HCT116 (cell line): ENCODE measurements at regions not wholly inside any gene's neighbourhood (a gene's known extent, or its start where the extent isn't known, plus 50 kb on each side); places are given as distances from the start of the nearest gene placed in this dataset.
A peak's percentile ranks its signal among the peaks of the same experiment; 100 is the strongest.

Experiments
- CBX3 ChIP-seq: IDR thresholded peaks from 2 replicates; pipeline ENCODE4 v1.6.1; 2012; ENCODE audit warnings: low read depth
- CEBPB ChIP-seq: IDR thresholded peaks from 2 replicates; pipeline ENCODE4 v1.6.1; 2012; ENCODE audit warnings: low read depth
- EGR1 ChIP-seq: IDR thresholded peaks from 2 replicates; pipeline ENCODE4 v1.6.1; 2012; ENCODE audit warnings: low read depth
- ELF1 ChIP-seq: IDR thresholded peaks from 2 replicates; pipeline ENCODE4 v1.6.1; 2012; ENCODE audit warnings: low read depth, borderline replicate concordance
- EZH2phosphoT487 ChIP-seq: fragments of 200-600 bp; IDR thresholded peaks from 2 replicates; pipeline ENCODE4 v1.6.1; 2018; ENCODE audit warnings: antibody characterized with exemption, borderline replicate concordance
- FOSL1 ChIP-seq: IDR thresholded peaks from 2 replicates; pipeline ENCODE4 v1.6.1; 2012; ENCODE audit warnings: low read depth
- JUND ChIP-seq: IDR thresholded peaks from 2 replicates; pipeline ENCODE4 v1.6.1; 2012
- POLR2A ChIP-seq: IDR thresholded peaks from 2 replicates; pipeline ENCODE4 v1.7.0; 2011; ENCODE audit warnings: borderline replicate concordance; ENCODE audit not compliant: insufficient read depth, insufficient read length; ENCODE audit errors: extremely low read depth
- POLR2AphosphoS5 ChIP-seq: IDR thresholded peaks from 2 replicates; pipeline ENCODE4 v1.6.1; 2011; ENCODE audit warnings: mild to moderate bottlenecking, low read depth, low read length, moderate library complexity
- RAD21 ChIP-seq: IDR thresholded peaks from 2 replicates; pipeline ENCODE4 v1.6.1; 2012; ENCODE audit warnings: low read depth, mild to moderate bottlenecking
- SIN3A ChIP-seq: IDR thresholded peaks from 2 replicates; pipeline ENCODE4 v1.6.1; 2012; ENCODE audit warnings: low read depth
- SP1 ChIP-seq: IDR thresholded peaks from 2 replicates; pipeline ENCODE4 v1.6.1; 2012; ENCODE audit warnings: low read depth
- SRF ChIP-seq: IDR thresholded peaks from 2 replicates; pipeline ENCODE4 v1.6.1; 2012; ENCODE audit warnings: low read depth
- TCF7L2 ChIP-seq: IDR thresholded peaks from 2 replicates; pipeline ENCODE4 v1.7.0; 2011; ENCODE audit warnings: borderline replicate concordance, inconsistent platforms; ENCODE audit not compliant: insufficient read depth, insufficient read length; ENCODE audit errors: extremely low read depth
- ZNF274 ChIP-seq: fragments of 200-500 bp; sonication (Bioruptor generic); IDR thresholded peaks from 2 replicates; pipeline ENCODE4 v1.6.1; 2014; ENCODE audit warnings: mild to moderate bottlenecking, low read depth, low read length, inconsistent platforms
- TF ChIP-seq, protein P1 (sequence below): IDR thresholded peaks from 2 replicates; pipeline ENCODE4 v1.6.1; 2012
- TF ChIP-seq, protein P2 (sequence below): IDR thresholded peaks from 2 replicates; pipeline ENCODE4 v1.6.1; 2011; ENCODE audit warnings: mild to moderate bottlenecking, low read length, moderate library complexity; ENCODE audit not compliant: insufficient replicate concordance; ENCODE audit errors: extremely low read depth
- TF ChIP-seq, protein P3 (sequence below): IDR thresholded peaks from 2 replicates; pipeline ENCODE4 v1.6.1; 2012

DNA sequence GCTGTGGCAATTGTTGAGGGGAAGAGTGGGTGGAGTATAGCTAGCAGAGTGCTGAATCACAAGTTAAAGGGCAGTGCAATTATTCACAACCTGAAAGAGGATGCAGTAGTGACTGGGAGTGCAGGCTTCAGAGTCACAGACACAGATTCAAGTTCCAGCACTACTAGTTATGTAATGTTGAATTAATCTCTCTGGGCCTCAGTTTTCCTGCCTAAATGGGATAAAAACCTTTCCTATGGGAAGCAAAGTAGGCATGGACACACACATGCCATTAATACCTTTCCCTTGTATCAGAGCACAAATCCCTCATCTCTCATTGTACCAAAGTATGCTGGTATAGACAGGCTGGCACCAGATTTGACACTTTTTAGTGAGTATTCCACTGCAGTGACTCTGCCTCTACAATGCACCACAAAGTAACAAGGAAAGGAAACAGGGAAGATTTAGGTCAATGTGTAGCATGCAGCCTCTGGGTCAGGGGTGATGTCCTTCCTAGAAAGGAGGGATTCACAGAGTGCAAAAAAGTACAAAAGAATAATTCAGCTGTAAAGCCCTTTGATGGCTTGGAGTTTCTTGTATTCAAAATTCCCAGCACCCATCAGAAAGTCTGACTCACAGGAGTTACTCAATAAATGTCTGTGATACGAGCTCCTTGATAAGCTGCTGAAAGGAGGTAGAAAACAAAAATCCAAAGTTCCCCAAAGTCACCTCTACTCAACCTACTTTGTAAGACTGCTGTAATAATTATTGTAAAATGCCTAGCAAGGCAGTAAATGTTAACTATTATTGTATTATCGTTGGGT, 507.5 kb upstream of the TGFBR2 start (continued):
- TF ChIP-seq SP1 (no peak), ELF1 (no peak), CEBPB (peak; percentile 82), POLR2AphosphoS5 (no peak), CBX3 (peak; percentile 33; the same call in 1 of the 2 replicates), EGR1 (no peak), FOSL1 (peak; percentile 45; the same call in 1 of the 2 replicates), EZH2phosphoT487 (no peak), POLR2A (no peak), SRF (no peak), RAD21 (no peak), TCF7L2 (peak; percentile 31), SIN3A (no peak), ZNF274 (no peak), JUND (peak; percentile 50)
- TF ChIP-seq, protein P1, sequence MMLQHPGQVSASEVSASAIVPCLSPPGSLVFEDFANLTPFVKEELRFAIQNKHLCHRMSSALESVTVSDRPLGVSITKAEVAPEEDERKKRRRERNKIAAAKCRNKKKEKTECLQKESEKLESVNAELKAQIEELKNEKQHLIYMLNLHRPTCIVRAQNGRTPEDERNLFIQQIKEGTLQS: no peak
- TF ChIP-seq, protein P2, sequence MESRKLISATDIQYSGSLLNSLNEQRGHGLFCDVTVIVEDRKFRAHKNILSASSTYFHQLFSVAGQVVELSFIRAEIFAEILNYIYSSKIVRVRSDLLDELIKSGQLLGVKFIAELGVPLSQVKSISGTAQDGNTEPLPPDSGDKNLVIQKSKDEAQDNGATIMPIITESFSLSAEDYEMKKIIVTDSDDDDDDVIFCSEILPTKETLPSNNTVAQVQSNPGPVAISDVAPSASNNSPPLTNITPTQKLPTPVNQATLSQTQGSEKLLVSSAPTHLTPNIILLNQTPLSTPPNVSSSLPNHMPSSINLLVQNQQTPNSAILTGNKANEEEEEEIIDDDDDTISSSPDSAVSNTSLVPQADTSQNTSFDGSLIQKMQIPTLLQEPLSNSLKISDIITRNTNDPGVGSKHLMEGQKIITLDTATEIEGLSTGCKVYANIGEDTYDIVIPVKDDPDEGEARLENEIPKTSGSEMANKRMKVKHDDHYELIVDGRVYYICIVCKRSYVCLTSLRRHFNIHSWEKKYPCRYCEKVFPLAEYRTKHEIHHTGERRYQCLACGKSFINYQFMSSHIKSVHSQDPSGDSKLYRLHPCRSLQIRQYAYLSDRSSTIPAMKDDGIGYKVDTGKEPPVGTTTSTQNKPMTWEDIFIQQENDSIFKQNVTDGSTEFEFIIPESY: no peak
- TF ChIP-seq, protein P3, sequence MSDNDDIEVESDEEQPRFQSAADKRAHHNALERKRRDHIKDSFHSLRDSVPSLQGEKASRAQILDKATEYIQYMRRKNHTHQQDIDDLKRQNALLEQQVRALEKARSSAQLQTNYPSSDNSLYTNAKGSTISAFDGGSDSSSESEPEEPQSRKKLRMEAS: no peak
- TF ChIP-seq, all 23 proteins: peak for 5
